LHCN-M2 (cell line): ENCODE measurements at regions not wholly inside any gene's neighbourhood (a gene's known extent, or its start where the extent isn't known, plus 50 kb on each side); places are given as distances from the start of the nearest gene placed in this dataset.

ENCODE experiments used
- DNase-seq: peaks from one replicate; pipeline ENCODE4 v3.0.0-alpha.2; 2012; ENCODE audit warnings: low read depth

DNA sequence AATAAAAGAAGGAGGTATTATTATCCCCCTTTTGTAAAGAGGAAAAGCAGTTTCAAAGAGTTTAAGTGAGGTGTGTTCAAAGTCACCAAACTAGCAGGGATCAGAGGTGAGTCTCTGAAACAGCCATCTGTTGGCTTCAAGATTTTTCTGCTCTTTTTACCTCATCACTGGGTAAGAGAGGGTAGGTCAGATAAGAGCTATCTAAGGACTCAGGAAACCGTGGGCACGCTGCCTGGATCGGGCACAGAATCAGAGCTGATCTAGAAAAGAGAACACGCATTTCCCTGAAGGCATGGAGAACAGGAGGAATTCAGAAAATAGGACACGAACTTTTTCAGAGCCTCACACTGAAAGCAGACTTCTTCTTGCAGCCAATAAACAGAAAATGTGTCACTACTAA lies 65.8 kb upstream of the LY86 start:
- DNase-seq, result no peak

GRCh38 chr6:6524951-6525350 lies 63.6 kb upstream of the LY86 start:
- DNase-seq, result no peak

- DNase-seq, result no peak
Observed at GRCh38 chr6:6525933-6526332, 62.6 kb upstream of the LY86 start.

GRCh38 chr6:6529275-6529674 lies 59.2 kb upstream of the LY86 start:
- DNase-seq, result no peak

GRCh38 chr6:6533176-6533575 lies 55.3 kb upstream of the LY86 start:
- no peak for DNase-seq

GRCh38 chr6:6534399-6534798 lies 54.1 kb upstream of the LY86 start:
- DNase-seq, result no peak

- DNase-seq, result no peak
Observed at GRCh38 chr6:6537488-6538260, 50.8 kb upstream of the LY86 start.

- no peak for DNase-seq
Observed at GRCh38 chr6:6538261-6538660, 50.3 kb upstream of the LY86 start.
